ENCODE measurements at regions not wholly inside any gene's neighbourhood (a gene's known extent, or its start where the extent isn't known, plus 50 kb on each side); places are given as distances from the start of the nearest gene placed in this dataset.

GRCh38 chr1:18041685-18042355, 65.8 kb upstream of the IGSF21 start:
- TF ChIP-seq CTCF (IDR thresholded peaks at IDR 0.05) (no peak), POLR2A (IDR thresholded peaks at IDR 0.05) (no peak), POLR2AphosphoS5 (IDR thresholded peaks at IDR 0.05) (no peak)
- no peaks in the 10 kb centered on the region for H3K9me3 ChIP-seq
- no peaks in the 10 kb centered on the region for H3K4me1 ChIP-seq
- H3K27ac ChIP-seq = no peak overlapping the region
- DNase-seq (ENCODE audit: low spot score in 2 of 2) = no peak
- intact Hi-C loops (cut with DNase I; ENCODE audit: low total_unique reads) = no loop called here
- no peaks in the 10 kb centered on the region for H3K36me3 ChIP-seq
- H3K27me3 ChIP-seq = peaks cover 0 to 32% of the 10 kb centered on the region in 2 donors
- H3K4me3 ChIP-seq = no peak overlapping the region

DNA sequence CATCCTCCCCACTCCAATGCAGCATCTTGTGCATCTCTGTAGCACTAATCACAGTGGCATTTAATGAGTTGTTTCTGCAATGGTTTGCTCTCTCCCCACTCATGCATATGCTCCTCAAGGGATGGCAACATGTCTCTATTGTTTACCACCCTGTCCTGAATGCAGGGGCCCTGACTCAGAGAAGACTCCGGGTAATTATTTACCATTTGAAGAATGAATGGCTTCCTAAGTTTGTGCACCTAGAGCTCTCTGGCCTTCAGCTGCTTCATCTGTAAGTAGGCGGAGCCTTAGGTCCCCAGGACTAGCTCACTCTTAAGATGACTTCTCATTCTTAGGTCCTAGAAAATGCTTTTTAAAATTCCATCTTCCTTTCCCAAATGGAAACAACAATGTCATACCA, 63.7 kb upstream of the IGSF21 start:
- intact Hi-C loops (cut with DNase I; ENCODE audit: low total_unique reads) = no loop called here
- Histone ChIP-seq H3K4me1 (no peaks in the 10 kb centered on the region), H3K36me3 (no peaks in the 10 kb centered on the region), H3K4me3 (no peak overlapping the region), H3K27me3 (peaks cover 0 to 26% of the 10 kb centered on the region in 2 donors), H3K9me3 (no peaks in the 10 kb centered on the region), H3K27ac (no peak overlapping the region)
- no peak for DNase-seq (ENCODE audit: low spot score in 2 of 2)
- TF ChIP-seq POLR2A (IDR thresholded peaks at IDR 0.05) (no peak), CTCF (IDR thresholded peaks at IDR 0.05) (no peak), POLR2AphosphoS5 (IDR thresholded peaks at IDR 0.05) (no peak)

DNA sequence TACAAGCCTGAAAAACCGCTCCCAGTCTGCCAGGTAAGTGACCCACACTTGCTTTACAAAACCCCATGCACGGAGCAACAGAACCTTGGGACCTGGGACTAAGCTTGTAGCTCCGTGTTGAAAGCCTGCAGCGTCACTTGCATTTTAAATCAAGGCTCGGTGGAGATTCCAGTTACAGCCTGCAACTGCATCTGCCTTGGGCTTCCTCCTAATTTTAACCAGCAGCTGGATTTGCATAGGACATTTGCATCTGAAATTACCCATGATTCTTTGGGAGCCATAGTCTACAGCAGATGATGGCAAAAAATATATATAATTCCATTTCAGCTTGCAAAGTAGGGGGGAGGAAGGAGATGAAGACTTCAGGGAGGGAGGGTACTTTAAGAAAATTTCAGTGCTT, 62.4 kb upstream of the IGSF21 start:
- H3K4me1 ChIP-seq = no peaks in the 10 kb centered on the region
- no peak for TF ChIP-seq POLR2A (IDR thresholded peaks at IDR 0.05)
- TF ChIP-seq CTCF (IDR thresholded peaks at IDR 0.05) = no peak
- TF ChIP-seq POLR2AphosphoS5 (IDR thresholded peaks at IDR 0.05) = no peak
- H3K36me3 ChIP-seq = no peaks in the 10 kb centered on the region
- intact Hi-C loops (cut with DNase I; ENCODE audit: low total_unique reads) = no loop called here
- no peak for DNase-seq (ENCODE audit: low spot score in 2 of 2)
- H3K4me3 ChIP-seq = no peak overlapping the region
- no peaks in the 10 kb centered on the region for H3K9me3 ChIP-seq
- H3K27me3 ChIP-seq = peaks cover 0 to 24% of the 10 kb centered on the region in 2 donors
- H3K27ac ChIP-seq = no peak overlapping the region

DNA sequence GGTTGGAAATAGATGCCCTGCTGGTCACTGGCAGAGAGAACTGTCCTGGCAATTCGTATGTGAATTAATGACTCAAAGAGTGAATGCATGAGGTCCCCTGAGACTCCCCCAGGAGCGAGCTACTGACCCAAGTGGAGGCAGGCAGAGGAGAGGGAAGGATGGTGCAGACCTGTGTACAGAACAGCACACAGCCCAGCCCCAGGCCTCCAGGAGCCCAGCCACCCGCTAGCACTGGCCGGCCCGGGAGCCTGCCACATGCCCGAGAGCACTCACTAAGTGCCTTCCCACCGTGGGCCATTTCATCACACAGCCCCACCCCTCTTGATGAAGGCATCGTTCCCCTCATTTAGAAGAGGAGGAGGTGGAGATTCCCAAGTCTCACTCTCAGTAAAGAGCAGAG, 62.0 kb upstream of the IGSF21 start:
- H3K27ac ChIP-seq = no peak overlapping the region
- H3K4me3 ChIP-seq = no peak overlapping the region
- H3K27me3 ChIP-seq = peaks cover 0 to 22% of the 10 kb centered on the region in 2 donors
- TF ChIP-seq POLR2AphosphoS5 (IDR thresholded peaks at IDR 0.05) (no peak), CTCF (IDR thresholded peaks at IDR 0.05) (no peak), POLR2A (IDR thresholded peaks at IDR 0.05) (no peak)
- no peaks in the 10 kb centered on the region for H3K36me3 ChIP-seq
- intact Hi-C loops (cut with DNase I; ENCODE audit: low total_unique reads) = no loop called here
- H3K4me1 ChIP-seq = no peaks in the 10 kb centered on the region
- DNase-seq (ENCODE audit: low spot score in 2 of 2) = no peak
- no peaks in the 10 kb centered on the region for H3K9me3 ChIP-seq

- Histone ChIP-seq H3K4me3 (no peak overlapping the region), H3K36me3 (no peaks in the 10 kb centered on the region), H3K4me1 (no peaks in the 10 kb centered on the region), H3K27me3 (peaks cover 0 to 20% of the 10 kb centered on the region in 2 donors), H3K9me3 (no peaks in the 10 kb centered on the region), H3K27ac (no peak overlapping the region)
- no peak for DNase-seq (ENCODE audit: low spot score in 2 of 2)
- TF ChIP-seq CTCF (IDR thresholded peaks at IDR 0.05) (no peak), POLR2AphosphoS5 (IDR thresholded peaks at IDR 0.05) (no peak), POLR2A (IDR thresholded peaks at IDR 0.05) (no peak)
- intact Hi-C loops (cut with DNase I; ENCODE audit: low total_unique reads) = no loop called here
Observed at GRCh38 chr1:18047122-18047521, 60.5 kb upstream of the IGSF21 start.

Data from breast epithelium (tissue), 4 donors.